ENCODE measurements at regions not wholly inside any gene's neighbourhood (a gene's known extent, or its start where the extent isn't known, plus 50 kb on each side); places are given as distances from the start of the nearest gene placed in this dataset.

GRCh38 chr15:70200511-70201424 is 103.1 kb upstream of the TLE3 start:
- Histone ChIP-seq H3K27ac (ENCODE audit: low read depth, low read length, severe bottlenecking) (no peak overlapping the region), H3K4me3 (ENCODE audit: extremely low read depth, insufficient read depth, low read length, poor library complexity, severe bottlenecking) (no peak overlapping the region), H3K9me3 (ENCODE audit: control insufficient read depth, low read length) (no peaks in the 10 kb centered on the region), H3K36me3 (ENCODE audit: control insufficient read depth, insufficient read depth, low read length) (no peaks in the 10 kb centered on the region), H3K4me1 (ENCODE audit: control insufficient read depth, insufficient read depth, low read length, poor library complexity, severe bottlenecking) (peaks cover 26% of the 10 kb centered on the region)
- 87 to 88% methylated on average over 9 to 13 of the region's 23 CpGs for WGBS, 2 experiments (ENCODE audit: insufficient coverage in 2 of 2)

GRCh38 chr15:70199540-70200410 is 102.1 kb upstream of the TLE3 start:
- peaks cover 26% of the 10 kb centered on the region for H3K4me1 ChIP-seq (ENCODE audit: control insufficient read depth, insufficient read depth, low read length, poor library complexity, severe bottlenecking)
- WGBS, 2 experiments (ENCODE audit: insufficient coverage in 2 of 2): 55 to 57% methylated on average over 12 to 13 of the region's 18 CpGs
- H3K4me3 ChIP-seq (ENCODE audit: extremely low read depth, insufficient read depth, low read length, poor library complexity, severe bottlenecking): no peak overlapping the region
- H3K9me3 ChIP-seq (ENCODE audit: control insufficient read depth, low read length): no peaks in the 10 kb centered on the region
- no peaks in the 10 kb centered on the region for H3K36me3 ChIP-seq (ENCODE audit: control insufficient read depth, insufficient read depth, low read length)
- no peak overlapping the region for H3K27ac ChIP-seq (ENCODE audit: low read depth, low read length, severe bottlenecking)

GRCh38 chr15:70199124-70199482 is 101.4 kb upstream of the TLE3 start:
- no peak overlapping the region for H3K27ac ChIP-seq (ENCODE audit: low read depth, low read length, severe bottlenecking)
- no peaks in the 10 kb centered on the region for H3K36me3 ChIP-seq (ENCODE audit: control insufficient read depth, insufficient read depth, low read length)
- no peak overlapping the region for H3K4me3 ChIP-seq (ENCODE audit: extremely low read depth, insufficient read depth, low read length, poor library complexity, severe bottlenecking)
- peaks cover 26% of the 10 kb centered on the region for H3K4me1 ChIP-seq (ENCODE audit: control insufficient read depth, insufficient read depth, low read length, poor library complexity, severe bottlenecking)
- no peaks in the 10 kb centered on the region for H3K9me3 ChIP-seq (ENCODE audit: control insufficient read depth, low read length)
- 80 to 81% methylated on average over 2 to 4 of the region's 4 CpGs for WGBS, 2 experiments (ENCODE audit: insufficient coverage in 2 of 2)

GRCh38 chr15:70198441-70199123 is 100.9 kb upstream of the TLE3 start:
- no peaks in the 10 kb centered on the region for H3K36me3 ChIP-seq (ENCODE audit: control insufficient read depth, insufficient read depth, low read length)
- no peak overlapping the region for H3K27ac ChIP-seq (ENCODE audit: low read depth, low read length, severe bottlenecking)
- no peak overlapping the region for H3K4me3 ChIP-seq (ENCODE audit: extremely low read depth, insufficient read depth, low read length, poor library complexity, severe bottlenecking)
- WGBS, 2 experiments (ENCODE audit: insufficient coverage in 2 of 2): 88 to 91% methylated on average over 3 to 5 of the region's 6 CpGs
- no peaks in the 10 kb centered on the region for H3K9me3 ChIP-seq (ENCODE audit: control insufficient read depth, low read length)
- H3K4me1 ChIP-seq (ENCODE audit: control insufficient read depth, insufficient read depth, low read length, poor library complexity, severe bottlenecking): peaks cover 26% of the 10 kb centered on the region

DNA sequence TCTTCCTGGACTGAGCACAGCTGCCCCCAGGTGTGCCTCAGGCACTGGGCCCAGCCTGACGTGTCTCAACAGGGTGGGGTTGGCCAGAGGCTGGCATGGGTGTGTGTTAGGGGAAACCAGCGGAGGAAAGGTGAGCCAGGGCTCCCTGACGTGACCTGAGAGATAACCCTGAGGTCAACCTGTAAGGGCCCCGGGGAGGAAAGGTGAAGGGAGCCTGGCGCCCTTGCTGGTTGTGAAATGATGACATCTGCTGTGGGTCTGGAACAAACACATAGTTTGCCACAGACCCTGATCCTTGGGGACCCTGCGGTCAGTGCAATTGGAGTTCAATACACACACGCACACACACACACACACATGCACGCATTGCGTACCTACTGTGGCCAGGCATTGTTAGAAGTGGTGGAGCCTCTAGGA is 100.2 kb upstream of the TLE3 start:
- Histone ChIP-seq H3K4me3 (ENCODE audit: extremely low read depth, insufficient read depth, low read length, poor library complexity, severe bottlenecking) (no peak overlapping the region), H3K9me3 (ENCODE audit: control insufficient read depth, low read length) (no peaks in the 10 kb centered on the region), H3K4me1 (ENCODE audit: control insufficient read depth, insufficient read depth, low read length, poor library complexity, severe bottlenecking) (peaks cover 26% of the 10 kb centered on the region), H3K27ac (ENCODE audit: low read depth, low read length, severe bottlenecking) (no peak overlapping the region), H3K36me3 (ENCODE audit: control insufficient read depth, insufficient read depth, low read length) (no peaks in the 10 kb centered on the region)
- WGBS, 2 experiments (ENCODE audit: insufficient coverage in 2 of 2): 96 to 100% methylated on average over 4 to 7 of the region's 9 CpGs

- Histone ChIP-seq H3K4me1 (ENCODE audit: control insufficient read depth, insufficient read depth, low read length, poor library complexity, severe bottlenecking) (peaks cover 26% of the 10 kb centered on the region), H3K27ac (ENCODE audit: low read depth, low read length, severe bottlenecking) (no peak overlapping the region), H3K36me3 (ENCODE audit: control insufficient read depth, insufficient read depth, low read length) (no peaks in the 10 kb centered on the region), H3K4me3 (ENCODE audit: extremely low read depth, insufficient read depth, low read length, poor library complexity, severe bottlenecking) (no peak overlapping the region), H3K9me3 (ENCODE audit: control insufficient read depth, low read length) (no peaks in the 10 kb centered on the region)
- 91 to 100% methylated on average over 4 to 6 of the region's 10 CpGs for WGBS, 2 experiments (ENCODE audit: insufficient coverage in 2 of 2)
Observed at GRCh38 chr15:70197318-70197944, 99.7 kb upstream of the TLE3 start.

DNA sequence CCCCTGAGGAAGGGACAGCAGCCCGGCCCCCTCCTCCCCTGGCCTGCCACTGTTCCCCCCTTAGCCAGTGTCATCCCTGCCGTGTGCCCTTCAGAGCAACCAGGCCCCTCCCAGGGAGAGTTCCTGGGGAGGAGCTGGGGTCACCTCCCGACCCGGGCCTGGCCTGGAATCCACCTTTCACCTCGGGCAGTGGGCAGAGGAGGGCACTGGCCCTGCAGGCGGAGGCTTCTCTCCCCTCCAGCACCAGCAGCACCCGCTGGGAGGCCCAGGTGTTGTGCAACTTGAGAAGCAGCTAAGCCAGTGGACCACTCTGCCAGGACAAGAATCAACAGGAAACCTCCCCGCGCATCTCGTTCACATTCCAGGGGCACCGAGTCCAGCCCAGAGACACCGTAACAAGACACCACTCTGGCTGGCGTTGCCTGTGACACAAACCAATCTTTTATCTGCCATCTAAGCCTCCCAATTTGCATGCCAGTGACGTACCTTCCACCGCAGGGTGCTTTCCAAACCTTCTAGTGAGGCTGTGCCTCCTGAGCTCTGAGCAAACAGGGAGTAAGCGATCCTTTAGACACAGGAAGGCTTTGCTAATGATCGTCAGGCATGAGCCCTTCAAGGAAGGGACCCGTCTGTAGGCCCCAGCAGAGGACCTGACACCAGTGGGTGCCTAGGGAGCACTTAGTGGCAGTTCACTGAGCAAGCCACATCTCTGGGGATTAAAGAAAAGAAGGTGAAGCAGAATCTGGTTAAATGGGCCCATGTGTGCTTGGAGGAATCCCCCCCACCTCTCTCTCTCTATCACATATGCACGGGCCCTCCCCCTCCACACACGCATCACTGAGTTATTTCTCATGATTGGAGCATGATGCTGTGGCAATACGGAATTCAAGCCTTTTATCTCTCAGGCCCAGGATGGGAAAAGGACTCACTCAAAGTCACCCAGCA is 98.9 kb upstream of the TLE3 start:
- Histone ChIP-seq H3K4me1 (ENCODE audit: control insufficient read depth, insufficient read depth, low read length, poor library complexity, severe bottlenecking) (peaks cover 26% of the 10 kb centered on the region), H3K4me3 (ENCODE audit: extremely low read depth, insufficient read depth, low read length, poor library complexity, severe bottlenecking) (no peak overlapping the region), H3K27ac (ENCODE audit: low read depth, low read length, severe bottlenecking) (peak overlapping the region; percentile 49), H3K9me3 (ENCODE audit: control insufficient read depth, low read length) (peaks cover 7% of the 10 kb centered on the region), H3K36me3 (ENCODE audit: control insufficient read depth, insufficient read depth, low read length) (no peaks in the 10 kb centered on the region)
- 27 to 38% methylated on average over 17 of the region's 21 CpGs for WGBS, 2 experiments (ENCODE audit: insufficient coverage in 2 of 2)

- Histone ChIP-seq H3K36me3 (ENCODE audit: control insufficient read depth, insufficient read depth, low read length) (no peaks in the 10 kb centered on the region), H3K4me3 (ENCODE audit: extremely low read depth, insufficient read depth, low read length, poor library complexity, severe bottlenecking) (no peak overlapping the region), H3K27ac (ENCODE audit: low read depth, low read length, severe bottlenecking) (peak overlapping the region; percentile 53), H3K4me1 (ENCODE audit: control insufficient read depth, insufficient read depth, low read length, poor library complexity, severe bottlenecking) (peaks cover 26% of the 10 kb centered on the region), H3K9me3 (ENCODE audit: control insufficient read depth, low read length) (peaks cover 14% of the 10 kb centered on the region)
- 62 to 68% methylated on average over 10 to 13 of the region's 13 CpGs for WGBS, 2 experiments (ENCODE audit: insufficient coverage in 2 of 2)
Observed at GRCh38 chr15:70195587-70196305, 98.0 kb upstream of the TLE3 start.

- Histone ChIP-seq H3K9me3 (ENCODE audit: control insufficient read depth, low read length) (peaks cover 14% of the 10 kb centered on the region), H3K27ac (ENCODE audit: low read depth, low read length, severe bottlenecking) (peak overlapping the region; percentile 53), H3K4me1 (ENCODE audit: control insufficient read depth, insufficient read depth, low read length, poor library complexity, severe bottlenecking) (peaks cover 26% of the 10 kb centered on the region), H3K4me3 (ENCODE audit: extremely low read depth, insufficient read depth, low read length, poor library complexity, severe bottlenecking) (no peak overlapping the region), H3K36me3 (ENCODE audit: control insufficient read depth, insufficient read depth, low read length) (no peaks in the 10 kb centered on the region)
- WGBS, 2 experiments (ENCODE audit: insufficient coverage in 2 of 2): 92 to 94% methylated on average over 4 to 6 of the region's 7 CpGs
Observed at GRCh38 chr15:70195171-70195570, 97.5 kb upstream of the TLE3 start.

All from mesodermal cell (in vitro differentiated cells).